ENCODE measurements at regions not wholly inside any gene's neighbourhood (a gene's known extent, or its start where the extent isn't known, plus 50 kb on each side); places are given as distances from the start of the nearest gene placed in this dataset.
A peak's percentile ranks its signal among the peaks of the same experiment; 100 is the strongest.

DNA sequence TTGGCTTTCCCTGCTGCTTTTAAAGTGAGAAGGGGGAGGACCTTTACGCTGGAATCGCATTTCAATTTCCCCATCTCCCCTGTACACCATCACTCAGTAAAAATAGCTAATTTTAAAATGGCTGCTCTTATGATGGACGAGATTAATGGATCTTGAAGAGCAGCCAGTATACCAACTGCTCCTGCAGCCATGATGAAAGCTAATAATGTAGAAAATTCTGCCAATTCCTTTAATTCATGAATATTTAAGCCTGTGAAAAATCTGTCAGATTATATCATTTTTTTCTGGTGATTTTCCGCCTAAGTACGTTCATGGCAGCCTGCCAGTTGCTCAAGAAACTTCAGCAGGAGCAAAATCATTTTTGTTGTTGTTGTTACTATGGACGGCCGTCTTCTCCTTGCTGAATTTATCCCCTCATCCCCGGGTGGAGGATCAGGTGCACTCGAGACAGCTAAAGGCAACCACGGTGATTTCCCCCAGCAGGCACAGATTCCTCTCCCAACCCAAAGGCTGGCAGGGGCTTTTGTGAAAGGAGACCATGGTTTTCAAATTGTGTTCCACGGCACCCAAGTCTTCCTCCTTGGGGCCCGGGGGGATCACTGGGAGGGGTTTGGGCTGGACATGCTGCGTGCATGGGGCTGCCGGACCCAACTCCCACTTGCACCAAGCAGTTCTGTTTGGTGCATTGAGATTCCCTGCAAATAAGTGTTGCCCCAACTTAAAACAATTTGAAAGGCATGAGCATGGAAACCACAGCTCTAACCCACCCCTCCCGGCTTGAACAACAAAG, 289.6 kb downstream of the UACA start:
- no peak for DNase-seq (ENCODE audit: low spot score)

DNA sequence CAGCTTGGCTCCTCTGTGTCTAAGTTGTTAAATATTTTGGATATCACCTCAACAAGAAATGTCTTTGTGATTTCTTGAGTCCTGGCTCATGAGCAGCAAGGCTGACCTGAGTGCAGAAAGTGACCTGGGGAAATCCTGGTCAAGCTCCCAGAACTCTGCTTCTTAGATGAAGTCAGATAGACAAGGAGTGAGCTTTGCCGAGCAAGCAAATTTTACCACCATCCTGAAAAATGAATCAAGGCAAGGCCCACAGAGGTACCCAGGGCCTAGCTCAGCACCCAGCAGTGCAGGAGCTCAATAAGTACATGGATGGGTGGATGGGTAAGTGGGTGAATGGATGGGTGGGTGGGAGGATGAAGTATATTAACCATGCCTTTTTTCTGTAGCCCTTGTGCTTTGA, 291.8 kb downstream of the UACA start:
- DNase-seq (ENCODE audit: low spot score) = no peak

DNA sequence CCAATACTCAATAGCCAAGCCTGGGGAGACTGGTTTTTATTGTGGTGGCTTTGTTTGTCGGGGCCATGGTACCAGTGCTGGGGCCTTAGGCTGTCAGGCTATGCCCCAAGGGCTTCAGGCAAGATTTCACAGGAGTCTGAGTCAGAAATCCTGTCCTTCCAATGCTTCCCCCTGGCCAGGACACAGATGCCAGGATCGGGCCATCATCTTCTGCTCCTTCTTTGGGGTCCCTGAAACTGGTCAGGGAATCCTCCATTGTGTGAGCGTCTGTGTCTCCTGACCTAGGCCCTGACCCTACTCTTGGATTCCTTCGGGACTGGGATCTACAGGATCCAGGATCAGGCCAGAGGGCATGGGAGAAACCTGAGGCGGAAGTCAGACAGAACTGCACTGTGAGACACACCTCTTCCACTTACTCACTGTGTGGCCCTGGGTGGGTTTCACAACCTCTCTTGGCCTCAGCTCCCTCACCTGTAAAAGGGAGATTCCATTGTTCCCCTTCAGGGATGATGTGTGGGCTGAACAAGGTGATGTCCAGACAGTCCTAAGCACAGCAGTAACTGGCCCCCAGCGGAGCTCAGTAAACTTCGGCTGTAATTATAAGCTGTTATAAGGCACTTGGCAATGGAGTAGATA, 292.7 kb downstream of the UACA start:
- DNase-seq (ENCODE audit: low spot score) = no peak

DNA sequence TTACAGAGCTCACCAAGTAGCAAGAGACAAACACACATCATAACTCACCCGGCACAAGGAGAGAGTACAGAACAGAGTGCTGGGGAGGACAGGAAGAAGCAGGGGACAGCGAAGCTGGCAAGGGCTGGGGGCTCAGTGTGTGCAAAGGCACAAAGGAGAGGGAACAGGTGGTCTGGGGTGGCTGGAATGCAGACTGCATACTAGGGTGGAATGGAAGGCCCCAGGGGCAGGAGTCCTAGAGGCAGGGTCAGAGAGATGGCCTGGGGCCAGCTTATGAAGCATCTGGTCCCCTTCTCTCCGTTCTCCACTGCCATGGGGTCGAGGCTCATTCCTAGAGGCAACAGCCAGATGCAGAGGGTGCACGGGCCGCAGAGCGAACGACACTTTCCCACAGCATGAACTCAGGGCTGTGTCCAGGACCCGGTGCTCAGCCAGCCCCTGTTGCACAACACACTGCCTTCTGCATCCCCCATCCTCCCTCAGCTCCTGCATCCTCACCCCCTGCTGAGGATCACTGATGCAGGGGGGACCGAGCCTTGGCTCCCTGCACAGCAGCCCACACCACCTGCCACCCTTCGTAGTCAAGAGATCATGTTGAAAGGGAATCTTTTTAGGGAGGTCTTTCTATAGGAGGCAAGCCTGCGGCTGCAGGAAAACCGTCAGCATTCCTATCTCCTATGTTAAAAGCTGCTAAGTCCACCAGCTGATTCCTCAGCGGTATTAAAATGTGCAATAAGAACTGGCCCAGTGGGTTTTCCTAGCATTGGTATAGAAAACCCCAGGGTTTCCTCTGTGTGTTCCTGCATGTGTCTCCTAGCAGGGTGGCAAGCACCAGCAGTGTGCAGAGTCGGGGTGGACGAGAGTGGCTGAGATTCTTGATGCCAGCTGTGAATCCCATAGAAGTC, 293.5 kb downstream of the UACA start:
- DNase-seq (ENCODE audit: low spot score) = no peak

DNA sequence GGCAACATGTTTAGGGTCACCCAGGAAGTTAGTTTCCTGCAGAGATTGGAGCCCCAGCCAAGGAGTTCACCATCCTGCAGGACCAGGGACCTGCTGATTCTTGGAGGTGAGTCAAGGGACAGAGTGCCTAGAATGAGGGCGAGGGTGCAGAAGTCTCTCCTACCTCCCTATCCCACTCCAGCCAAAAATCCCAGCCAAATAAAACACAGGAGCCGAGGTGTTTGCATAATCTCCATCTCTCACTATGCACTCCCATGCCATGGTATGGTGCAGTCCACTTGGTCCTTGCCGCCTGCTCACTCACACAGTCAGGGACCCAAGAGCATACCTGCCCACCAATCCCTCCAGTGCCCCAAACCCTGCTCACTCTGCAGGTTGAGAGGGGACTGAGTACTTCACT, 294.2 kb downstream of the UACA start:
- no peak for DNase-seq (ENCODE audit: low spot score)

DNA sequence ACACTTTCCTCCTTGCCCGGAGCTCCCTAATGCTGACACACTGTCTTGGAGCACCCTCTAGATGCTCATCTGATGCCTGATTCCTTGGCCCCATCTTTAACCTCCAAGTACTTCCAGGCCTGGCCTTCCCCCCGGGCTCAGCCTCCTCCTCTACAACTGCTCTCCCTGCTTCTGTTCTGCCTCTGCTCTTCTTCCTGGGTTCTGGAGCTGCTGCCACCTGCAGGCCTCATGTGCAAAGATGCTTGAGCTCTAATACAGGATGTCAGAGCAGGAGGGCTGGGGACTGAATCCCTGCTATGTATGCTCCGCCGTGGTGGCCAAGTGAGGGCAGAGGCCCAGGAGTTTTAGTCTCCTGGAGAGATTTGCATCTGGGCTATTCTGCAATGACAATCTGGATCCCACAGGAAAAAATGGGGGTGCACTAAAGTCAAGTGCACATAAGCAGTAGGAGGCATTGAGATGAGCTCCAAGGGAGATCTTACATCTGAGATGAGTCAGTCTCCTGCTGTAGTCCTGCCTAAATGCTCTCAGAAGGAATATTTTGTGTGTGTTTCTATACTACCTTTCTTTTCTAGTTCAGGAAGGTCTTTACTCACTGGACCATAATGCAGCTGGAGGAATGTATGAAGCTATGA, 296.3 kb downstream of the UACA start:
- DNase-seq (ENCODE audit: low spot score) = peak; percentile 77

DNA sequence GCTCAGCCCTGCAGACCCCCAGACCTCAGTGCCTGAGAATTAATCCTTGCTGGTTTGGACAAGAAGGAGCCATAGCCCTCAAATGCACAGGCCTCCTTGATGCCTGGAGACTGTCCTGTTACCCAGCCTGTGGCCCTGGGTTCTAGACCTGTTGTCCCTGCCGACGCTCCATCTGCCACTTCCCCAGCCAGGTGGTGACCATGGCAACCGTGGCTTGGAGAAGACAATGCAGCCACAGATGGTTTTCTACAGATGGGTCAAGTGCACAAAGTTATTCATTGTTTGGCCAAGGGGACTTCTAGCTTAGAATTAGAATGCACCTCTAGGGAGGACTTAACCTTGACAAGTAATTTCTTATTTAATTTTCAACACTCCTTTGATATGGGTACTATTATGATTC, 297.1 kb downstream of the UACA start:
- no peak for DNase-seq (ENCODE audit: low spot score)

DNA sequence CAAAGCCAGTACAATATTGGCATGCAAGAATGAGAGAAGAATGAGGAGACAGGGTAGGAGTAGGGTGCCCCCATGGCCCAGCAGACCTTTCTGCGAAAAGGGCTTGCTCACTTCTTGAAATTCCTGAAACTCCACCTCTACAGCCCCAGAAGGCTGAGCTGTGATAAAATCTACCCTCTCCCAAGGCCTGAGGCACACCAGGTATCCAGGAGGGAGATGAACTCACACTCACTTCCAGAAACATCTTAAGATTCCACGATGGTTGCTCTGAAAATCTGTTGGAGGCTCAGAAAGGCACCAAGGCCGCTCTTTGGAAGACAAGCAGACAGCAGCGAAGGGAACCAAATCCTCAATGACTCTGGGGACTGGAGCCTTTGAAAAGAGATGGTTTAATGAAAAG, 297.5 kb downstream of the UACA start:
- DNase-seq (ENCODE audit: low spot score) = no peak

DNA sequence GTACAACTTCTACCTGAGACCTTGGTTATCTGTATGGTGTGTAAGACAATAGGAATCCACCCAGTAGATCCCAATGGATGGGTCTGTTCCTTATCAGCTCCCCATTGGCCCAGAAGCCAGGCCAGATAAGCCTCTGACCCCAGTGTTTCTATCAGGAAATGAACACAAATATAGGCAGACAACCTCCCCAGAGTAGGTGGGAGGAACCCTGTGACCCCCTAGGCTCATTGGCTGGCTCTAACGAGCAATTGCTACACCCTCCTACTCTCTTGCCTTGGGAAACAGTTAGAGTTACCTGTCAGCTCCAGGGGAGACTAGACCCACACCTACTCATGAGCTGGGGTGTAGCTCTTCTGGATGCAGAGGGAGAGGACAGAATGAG, 299.9 kb downstream of the UACA start:
- no peak for DNase-seq (ENCODE audit: low spot score)

DNA sequence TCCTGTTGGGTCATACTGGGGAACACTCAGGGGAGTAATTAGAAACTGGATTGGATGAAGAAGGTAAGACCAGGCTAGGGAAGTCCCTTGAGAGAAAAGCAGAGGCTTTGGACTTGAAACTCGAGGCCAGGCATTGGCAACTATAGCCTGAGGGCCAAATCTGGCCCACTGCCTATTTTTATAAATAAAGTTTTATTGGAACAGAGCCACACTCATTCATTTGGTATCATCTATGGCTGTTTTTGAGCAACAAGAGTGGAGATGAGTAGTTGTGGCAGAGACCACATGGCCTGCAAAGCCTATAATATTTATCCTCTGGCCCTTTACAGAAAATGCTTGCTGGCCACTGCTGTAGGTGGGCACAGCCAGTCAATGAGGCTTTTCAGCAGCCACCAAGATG, 301.4 kb downstream of the UACA start:
- DNase-seq (ENCODE audit: low spot score) = no peak

DNA sequence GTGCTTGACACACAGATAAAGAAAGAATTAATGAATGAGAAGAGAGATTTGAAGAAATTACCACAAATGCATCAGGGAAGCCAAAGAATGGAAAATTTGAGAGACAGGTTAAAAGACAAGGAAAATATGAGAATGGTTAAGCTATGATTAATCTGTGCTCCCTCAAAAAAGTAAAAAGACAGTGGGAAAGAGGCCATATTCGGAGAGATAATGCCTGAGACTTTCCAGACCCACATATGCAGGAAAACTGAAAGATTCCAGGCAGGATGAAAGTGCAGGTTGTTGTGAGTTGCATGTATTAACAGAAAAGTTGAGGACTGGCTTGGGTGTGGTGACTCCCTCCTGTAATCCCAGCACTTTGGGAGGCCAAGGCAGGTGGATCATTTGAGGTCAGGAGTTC, 302.3 kb downstream of the UACA start:
- DNase-seq (ENCODE audit: low spot score) = no peak

DNA sequence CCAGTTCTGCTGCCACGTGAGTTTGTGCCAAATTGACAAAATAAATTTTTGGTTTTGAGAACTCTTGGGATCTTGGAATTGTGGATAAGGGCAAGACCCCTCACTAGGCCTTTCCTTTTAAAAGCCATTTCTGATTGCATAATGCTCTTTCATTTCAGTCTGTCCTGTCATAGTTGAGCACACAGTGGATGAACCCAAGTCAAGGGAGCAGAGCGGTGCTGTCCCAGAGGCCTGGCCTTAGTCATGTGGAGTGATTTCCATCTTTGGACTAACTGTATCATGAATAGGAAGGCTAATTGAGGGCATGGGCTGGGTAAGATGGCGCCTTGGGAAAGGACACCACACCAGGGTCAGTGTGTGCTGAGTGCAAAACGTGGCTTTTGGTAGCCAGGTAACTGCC, 304.0 kb downstream of the UACA start:
- no peak for DNase-seq (ENCODE audit: low spot score)

DNA sequence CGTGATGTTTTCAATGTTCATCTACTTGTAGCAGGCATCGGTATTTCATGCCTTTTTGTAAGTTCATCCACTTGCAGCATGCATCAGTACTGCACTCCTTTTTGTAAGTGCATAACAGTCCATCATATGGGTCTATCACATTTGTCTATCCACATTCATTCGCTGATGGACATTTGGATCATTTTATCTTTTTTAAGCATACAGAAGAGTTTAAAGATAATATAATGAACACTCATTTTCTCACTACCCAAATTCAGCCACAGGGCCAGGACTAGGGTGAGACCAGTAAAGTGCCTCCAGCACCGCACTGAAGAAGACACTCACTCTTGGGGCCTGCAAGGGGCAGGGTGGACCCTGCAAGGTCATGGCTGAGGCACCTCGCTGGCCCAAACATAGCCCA, 309.6 kb downstream of the UACA start:
- DNase-seq (ENCODE audit: low spot score) = no peak

DNA sequence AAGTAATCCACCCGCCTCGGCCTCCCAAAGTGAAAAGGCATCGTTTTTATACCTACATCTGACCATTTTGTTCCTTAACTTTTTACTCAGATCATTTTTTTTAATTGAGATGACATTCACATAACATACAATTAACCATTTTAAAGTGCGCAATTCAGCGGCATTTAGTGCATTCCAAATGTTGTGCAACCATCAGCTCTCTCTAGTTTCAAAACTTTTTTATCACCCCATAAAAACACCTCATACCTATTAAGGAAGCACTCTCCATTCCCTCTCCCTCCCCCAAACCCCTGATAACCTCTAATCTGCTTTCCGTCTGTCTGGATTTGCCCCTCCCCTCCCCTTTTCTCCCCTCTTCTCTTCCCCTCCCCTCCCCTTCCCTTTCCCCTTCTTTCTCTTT, 310.1 kb downstream of the UACA start:
- DNase-seq (ENCODE audit: low spot score) = no peak

DNA sequence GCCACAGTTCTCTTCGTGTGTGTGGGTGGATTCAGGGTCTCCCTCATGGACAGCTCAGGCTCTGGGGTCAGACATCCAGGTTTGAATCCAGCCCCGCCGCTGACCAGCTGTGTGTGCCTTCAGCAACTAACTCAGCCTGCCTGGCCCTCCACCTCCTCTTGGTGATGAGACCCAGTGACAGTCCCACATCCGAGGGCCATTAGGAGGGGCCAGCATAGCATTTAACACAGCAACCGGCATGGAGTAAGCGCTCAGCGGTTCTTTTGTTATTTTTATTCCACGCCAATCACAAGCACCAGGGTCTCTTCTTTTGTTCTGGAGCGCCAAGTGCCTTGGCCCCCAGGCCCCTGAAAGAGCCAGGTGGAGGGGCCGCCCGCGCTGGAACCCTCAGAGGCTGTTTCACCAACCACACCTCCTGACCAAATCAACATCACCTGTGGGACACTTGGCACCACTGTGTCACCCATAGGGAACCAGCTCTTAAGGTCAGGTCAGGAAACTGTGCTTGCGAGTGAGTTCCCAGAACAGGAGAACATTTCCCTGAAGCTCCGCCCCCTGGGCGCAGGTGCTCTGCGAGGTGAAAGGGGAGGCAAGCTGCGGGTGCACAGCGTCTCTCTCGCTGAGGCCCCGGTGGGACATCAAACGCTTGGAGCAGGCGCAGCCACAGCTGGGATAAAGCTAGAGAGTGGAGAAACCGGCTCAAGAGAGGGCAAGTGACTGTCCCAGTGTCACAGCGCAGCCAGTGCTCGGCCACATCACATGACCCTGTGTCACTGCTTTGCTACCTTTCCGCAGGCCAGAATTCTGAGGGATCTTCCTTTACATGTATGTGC, 311.3 kb downstream of the UACA start:
- no peak for DNase-seq (ENCODE audit: low spot score)

DNA sequence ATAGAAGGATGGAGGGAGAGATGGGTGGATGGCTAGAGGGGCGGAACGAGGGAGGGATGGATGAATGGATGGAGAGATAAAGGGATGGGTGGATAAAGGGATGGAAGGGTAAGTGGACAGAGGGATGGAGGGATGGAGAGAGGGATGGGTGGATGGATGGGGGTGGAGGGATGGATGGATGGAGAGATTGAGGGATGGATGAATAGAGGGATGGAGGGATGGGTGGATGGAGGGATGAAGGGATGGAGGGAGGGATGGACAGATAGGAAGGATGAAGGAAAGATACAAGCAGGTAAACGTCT, 313.3 kb downstream of the UACA start:
- no peak for DNase-seq (ENCODE audit: low spot score)

DNA sequence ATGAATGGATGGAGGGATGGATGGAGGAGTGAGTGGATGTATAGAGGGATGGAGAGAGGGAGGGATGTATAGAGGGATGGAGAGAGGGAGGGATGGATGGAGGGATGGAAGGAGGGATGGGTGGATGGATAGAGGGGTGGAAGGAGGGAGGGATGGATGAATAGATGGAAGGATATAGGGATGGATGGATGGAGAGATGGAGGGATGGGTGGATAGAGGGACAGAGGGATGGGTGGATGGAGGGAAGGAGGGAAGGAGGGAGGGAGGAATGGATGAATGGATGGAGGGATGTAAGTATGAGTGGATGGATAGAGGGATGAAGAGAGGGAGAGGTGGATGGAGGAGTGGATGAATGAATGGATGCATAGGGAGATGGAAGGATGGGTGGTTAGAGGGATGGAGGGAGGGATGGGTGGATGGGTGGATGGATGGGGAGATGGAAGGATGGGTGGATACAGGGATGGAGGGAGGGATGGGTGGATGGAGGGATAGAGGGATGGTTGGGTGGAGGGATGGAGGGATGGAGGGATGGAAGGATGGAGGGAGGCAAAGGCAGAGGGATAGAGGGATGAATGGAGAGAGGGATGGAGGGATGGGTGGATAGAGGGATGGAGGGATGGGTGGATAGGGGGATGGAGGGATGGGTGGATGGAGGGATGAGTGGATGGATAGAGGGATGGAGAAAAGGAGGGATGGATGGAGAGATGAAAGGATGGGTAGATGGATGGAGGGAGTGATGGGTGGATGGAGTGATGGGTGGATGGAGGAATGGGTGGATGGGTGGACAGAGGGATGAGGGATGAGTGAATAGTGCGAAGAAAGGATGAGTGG, 313.8 kb downstream of the UACA start:
- no peak for DNase-seq (ENCODE audit: low spot score)

DNA sequence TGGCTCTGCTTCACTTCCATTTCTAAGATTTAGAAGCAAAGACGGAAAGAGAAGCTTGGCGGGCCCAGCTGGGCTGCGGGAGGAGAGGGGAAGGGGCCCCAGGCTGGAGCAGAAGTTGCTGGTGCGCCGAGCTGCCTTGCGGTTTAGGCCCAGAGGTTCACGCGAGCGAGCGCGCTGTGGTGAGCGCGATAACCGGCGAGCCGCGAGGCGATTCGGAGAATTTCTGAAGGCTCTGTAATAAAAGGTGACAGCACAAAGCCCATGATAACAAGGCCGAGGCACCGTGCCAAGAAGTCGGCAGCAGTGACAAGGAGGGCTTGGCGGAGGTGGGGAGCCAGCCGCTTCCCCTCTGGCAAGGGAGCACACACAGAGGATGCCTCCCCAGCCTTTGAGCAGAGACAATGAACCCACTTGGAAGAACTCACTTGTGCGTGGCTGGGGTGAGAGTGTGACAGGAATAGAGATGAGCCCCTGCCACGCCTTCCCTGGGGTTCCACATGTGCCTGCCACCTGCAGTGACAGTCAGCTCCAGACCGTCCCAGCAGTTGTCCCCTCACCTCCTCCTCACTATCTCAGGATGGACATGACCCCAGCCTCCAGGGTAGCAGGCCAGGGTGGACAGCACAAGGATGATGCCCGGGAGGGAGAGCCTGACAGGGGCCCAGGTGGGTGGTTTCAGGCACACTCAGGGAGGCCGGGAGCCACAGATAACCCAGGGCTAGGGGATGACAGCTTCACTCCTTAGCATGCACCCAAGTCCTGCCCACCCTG, 315.2 kb downstream of the UACA start:
- DNase-seq (ENCODE audit: low spot score) = no peak

DNA sequence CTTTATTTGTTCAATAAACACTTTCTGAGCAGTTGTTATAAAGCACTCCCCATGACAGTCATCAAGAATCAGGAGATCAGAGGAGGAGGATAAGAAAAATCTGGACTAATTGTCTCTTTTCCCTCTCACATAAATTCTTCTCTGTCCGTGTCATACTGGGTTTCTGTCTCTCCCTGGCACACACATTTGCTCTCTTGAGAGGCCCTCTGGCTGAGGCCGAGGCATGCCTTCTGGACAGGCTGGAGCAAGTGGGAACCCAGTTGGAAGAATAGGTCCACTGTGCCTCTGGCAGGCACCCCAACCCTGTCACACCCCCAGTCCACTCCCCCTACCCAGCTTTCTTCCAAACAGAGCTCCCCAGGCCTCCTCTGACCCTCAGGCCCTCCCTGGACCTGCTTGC, 315.8 kb downstream of the UACA start:
- DNase-seq (ENCODE audit: low spot score) = no peak

DNA sequence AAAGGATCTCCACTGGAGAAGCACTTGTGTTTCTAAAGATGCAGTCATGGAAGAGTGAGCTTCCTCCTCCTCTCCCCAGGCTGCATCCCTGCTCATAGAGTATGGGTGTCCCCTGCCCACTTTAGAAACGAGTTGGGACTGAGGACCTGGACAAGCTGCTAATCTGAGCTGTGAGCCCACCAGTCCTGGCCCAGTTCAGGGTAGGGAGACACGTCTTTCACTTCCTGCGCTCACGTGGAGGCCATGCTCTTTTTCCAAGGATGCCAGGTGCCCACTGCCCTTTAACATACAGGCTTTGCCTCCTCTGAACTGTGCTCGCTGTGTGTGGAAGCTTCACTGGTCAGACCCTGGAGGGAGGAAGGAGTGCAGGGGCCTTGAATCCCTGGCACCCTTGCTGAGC, 316.3 kb downstream of the UACA start:
- no peak for DNase-seq (ENCODE audit: low spot score)

Measured in AG20443 (cell line).